K562 (cell line): ENCODE measurements at regions not wholly inside any gene's neighbourhood (a gene's known extent, or its start where the extent isn't known, plus 50 kb on each side); places are given as distances from the start of the nearest gene placed in this dataset.

Experiments used
- CHD2 ChIP-seq: IDR thresholded peaks from 2 replicates; pipeline ENCODE4 v1.6.1; 2011; ENCODE audit warnings: low read depth, low read length
- CTCF ChIP-seq, 3 experiments: IDR thresholded peaks in 2 of 3; conservative IDR thresholded peaks in 1 of 3; 2 replicates each; pipeline ENCODE4 v1.5.1; 2011 to 2012; ENCODE audit warnings: low read length in 3 of 3, mild to moderate bottlenecking in 3 of 3, control low read depth in 2 of 3, improper control_type of control experiment in 1 of 3, inconsistent platforms in 1 of 3, low read depth in 1 of 3, mixed read lengths in 1 of 3, moderate library complexity in 1 of 3; ENCODE audit not compliant: insufficient read depth in 2 of 3
- ETV6 ChIP-seq, 3 experiments: fragments of 150-350 bp in 1 of 3; sonication (generic) in 1 of 3; formaldehyde crosslinking in 1 of 3; IDR thresholded peaks; 2 replicates each; pipeline versions ENCODE4 v1.6.1 to v1.8.0; 2014 to 2022; ENCODE audit warnings: borderline replicate concordance in 2 of 3, low read depth in 2 of 3, antibody characterized with exemption in 1 of 3, low read length in 1 of 3, mild to moderate bottlenecking in 1 of 3, missing genetic modification reagents in 1 of 3
- FIP1L1 ChIP-seq: fragments of 200-400 bp; formaldehyde crosslinking; IDR thresholded peaks from 2 replicates; pipeline ENCODE4 v1.6.1; 2018; ENCODE audit warnings: mild to moderate bottlenecking, low read depth, low read length; ENCODE audit not compliant: poor library complexity, severe bottlenecking
- MGA ChIP-seq: fragments of 450-650 bp; IDR thresholded peaks from 2 replicates; pipeline ENCODE4 v1.6.1; 2016; ENCODE audit warnings: mild to moderate bottlenecking, moderate library complexity
- NFRKB ChIP-seq: fragments of 450-650 bp; IDR thresholded peaks from 2 replicates; pipeline ENCODE4 v1.6.1; 2016; ENCODE audit warnings: low read depth
- NFYB ChIP-seq: IDR thresholded peaks from 2 replicates; pipeline ENCODE4 v1.6.1; 2011; ENCODE audit warnings: mild to moderate bottlenecking, moderate library complexity; ENCODE audit not compliant: insufficient read length; ENCODE audit errors: extremely low read depth
- RAD51 ChIP-seq: fragments of 450-650 bp; IDR thresholded peaks from 2 replicates; pipeline ENCODE4 v1.7.1; 2016; ENCODE audit warnings: low read depth, mild to moderate bottlenecking, borderline replicate concordance
- RCOR1 ChIP-seq, 2 experiments: IDR thresholded peaks; 2 replicates each; pipeline ENCODE4 v1.6.1; 2012; ENCODE audit warnings: low read depth in 2 of 2, low read length in 2 of 2, borderline replicate concordance in 1 of 2, improper control_type of control experiment in 1 of 2
- ZBTB49 ChIP-seq: sonication (generic); formaldehyde crosslinking; IDR thresholded peaks from 2 replicates; pipeline ENCODE4 v1.8.0; 2022; ENCODE audit warnings: missing genetic modification reagents, mild to moderate bottlenecking, borderline replicate concordance
- ZNF224 ChIP-seq: sonication (generic); formaldehyde crosslinking; IDR thresholded peaks from 2 replicates; pipeline ENCODE4 v1.8.0; 2022; ENCODE audit warnings: mild to moderate bottlenecking, missing genetic modification reagents

GRCh38 chr1:198936371-198937083 is 297.7 kb downstream of the PTPRC start:
- TF ChIP-seq NFYB (no peak), FIP1L1 (no peak), RAD51 (no peak), CTCF (IDR thresholded peaks at IDR 0.05 in 2 of 3, conservative IDR thresholded peaks at IDR 0.05 in 1 of 3; ENCODE audit: insufficient read depth in 2 of 3, low read depth in 1 of 3, low read length in 3 of 3) (no peak), ZBTB49 (CRISPR knock-in tag) (no peak), ZNF224 (no peak), RCOR1 (IDR thresholded peaks at IDR 0.05; ENCODE audit: borderline replicate concordance in 1 of 2, low read depth in 2 of 2, low read length in 2 of 2) (no peak), NFRKB (no peak), ETV6 (IDR thresholded peaks at IDR 0.05; ENCODE audit: borderline replicate concordance in 1 of 2, low read depth in 2 of 2, low read length in 1 of 2) (no peak), ETV6 (CRISPR knock-in tag; IDR thresholded peaks at IDR 0.05; ENCODE audit: borderline replicate concordance) (no peak), MGA (no peak), CHD2 (no peak)
